ENCODE measurements at regions not wholly inside any gene's neighbourhood (a gene's known extent, or its start where the extent isn't known, plus 50 kb on each side); places are given as distances from the start of the nearest gene placed in this dataset.

DNA sequence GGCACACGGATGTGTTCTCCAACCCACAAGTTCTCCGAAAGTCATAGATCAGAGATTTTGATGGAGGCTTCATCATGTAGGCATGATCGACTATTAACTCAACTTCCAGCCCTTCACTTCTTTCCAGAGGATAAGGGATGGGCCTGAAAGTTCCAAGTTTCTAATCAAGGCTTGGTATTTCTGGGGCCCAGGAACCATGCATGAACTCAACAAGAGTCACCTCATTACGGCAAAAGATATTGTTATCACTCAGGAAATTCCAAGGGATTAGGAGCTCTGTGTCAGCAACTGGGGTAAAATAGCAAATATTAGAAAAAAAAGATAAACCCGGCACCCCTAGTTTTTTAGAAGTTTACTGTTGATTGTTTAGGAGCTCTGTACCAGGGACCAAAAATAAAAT, 240.1 kb upstream of the PPP1R2C start:
- DNase-seq = no peak

GRCh38 chrX:43019021-43019420, 241.1 kb upstream of the PPP1R2C start:
- no peak for DNase-seq

GRCh38 chrX:43025806-43026315, 247.9 kb upstream of the PPP1R2C start:
- no peak for DNase-seq

GRCh38 chrX:43064096-43064495, 286.1 kb upstream of the PPP1R2C start:
- no peak for DNase-seq

DNA sequence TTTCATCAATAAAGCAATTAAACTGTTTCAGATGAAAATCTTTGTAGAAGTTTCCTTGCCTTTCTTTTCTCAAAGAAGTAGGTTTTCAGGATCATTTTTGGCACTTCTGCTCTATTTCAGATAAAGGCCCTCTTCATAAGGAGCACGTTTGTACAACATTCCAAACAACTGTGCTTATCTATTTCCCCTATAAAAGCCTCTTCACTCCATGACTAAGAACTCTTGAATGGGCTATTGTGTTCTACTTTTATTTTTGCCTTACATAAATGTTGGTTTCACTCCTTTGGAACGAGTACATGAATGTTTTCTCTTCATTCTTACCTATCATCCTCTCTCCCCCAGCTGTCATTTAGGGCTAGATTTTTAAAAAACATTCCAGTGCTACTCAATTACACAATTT, 288.0 kb upstream of the PPP1R2C start:
- DNase-seq = no peak

DNA sequence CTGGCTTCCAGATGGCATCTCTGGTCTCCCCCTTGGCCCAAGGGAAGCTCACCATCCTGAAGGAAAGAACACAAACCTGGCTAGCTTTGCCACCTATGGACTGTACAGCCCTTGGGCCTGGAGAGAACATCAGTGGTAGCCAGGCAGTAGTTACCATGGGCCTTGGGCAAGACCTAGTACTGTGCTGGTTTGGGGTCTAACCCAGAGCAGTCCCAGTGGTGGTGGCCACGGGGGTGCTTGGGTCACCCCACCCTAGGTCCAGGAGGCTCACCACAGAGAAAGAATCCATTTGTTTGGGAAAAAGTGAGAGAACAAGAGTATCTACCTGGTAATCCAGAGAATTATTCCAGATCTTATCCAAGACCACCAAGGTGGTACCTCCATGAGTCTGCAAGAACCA, 290.7 kb upstream of the PPP1R2C start:
- no peak for DNase-seq

DNA sequence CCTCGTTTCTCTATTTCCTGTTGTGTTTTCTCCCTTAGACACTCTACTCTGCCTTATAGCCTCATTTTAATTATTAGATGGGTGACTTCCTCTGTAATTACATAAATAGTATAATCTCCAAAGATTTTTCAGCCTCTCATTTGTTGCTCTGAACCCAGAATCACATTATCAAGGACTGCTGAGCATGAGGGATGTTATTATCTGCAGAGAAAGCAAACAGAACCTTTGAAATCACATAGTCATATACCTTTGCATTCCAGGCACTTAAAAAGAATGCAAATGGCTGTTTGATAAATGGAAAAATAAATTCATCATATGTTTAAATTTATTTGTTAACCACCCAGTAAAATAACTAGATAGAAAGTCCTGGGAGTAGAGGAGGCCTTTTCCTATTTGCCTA, 305.1 kb upstream of the PPP1R2C start:
- no peak for DNase-seq

DNA sequence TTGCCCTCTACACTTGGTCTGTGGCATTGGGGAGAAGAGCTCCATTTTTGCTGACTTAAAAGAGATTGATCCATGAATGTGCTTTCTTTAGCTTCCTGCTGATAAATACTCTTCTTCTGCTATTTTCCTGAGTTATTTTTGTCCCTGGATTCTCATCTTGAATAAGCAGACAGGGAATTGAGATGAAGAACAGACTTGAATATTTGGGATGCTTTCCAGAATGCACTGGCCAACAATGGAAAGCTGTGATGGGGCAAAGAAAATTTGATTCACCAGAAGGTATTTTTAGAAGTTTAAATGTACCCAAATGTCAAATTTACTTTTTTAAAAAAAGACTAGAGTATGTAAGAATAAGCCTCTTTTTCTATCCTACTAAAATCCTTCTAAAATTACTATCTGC, 309.9 kb upstream of the PPP1R2C start:
- no peak for DNase-seq

GRCh38 chrX:43096830-43097229, 318.9 kb upstream of the PPP1R2C start:
- DNase-seq = no peak

GRCh38 chrX:43106009-43106408, 328.0 kb upstream of the PPP1R2C start:
- DNase-seq = no peak

DNA sequence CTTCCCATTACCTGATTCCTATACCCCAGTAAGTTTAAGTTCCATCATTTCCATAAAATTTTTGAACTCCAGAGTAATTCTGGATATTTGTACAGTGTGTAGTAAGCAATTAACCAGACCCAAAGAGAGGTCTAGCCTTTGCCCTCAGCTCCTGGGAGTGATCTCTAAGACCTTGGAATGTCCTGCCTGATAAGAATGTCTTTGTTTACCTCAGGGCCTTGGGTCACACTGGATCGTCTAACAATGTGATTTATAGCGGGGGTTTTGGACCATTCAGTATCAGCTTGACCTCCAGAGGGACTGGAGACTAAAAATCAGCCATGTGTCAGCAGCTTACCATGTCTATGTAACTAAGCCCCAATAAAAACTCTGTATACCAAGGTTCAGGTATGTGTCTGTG, 330.9 kb upstream of the PPP1R2C start:
- DNase-seq = no peak

GRCh38 chrX:43121637-43122036, 343.7 kb upstream of the PPP1R2C start:
- no peak for DNase-seq

DNA sequence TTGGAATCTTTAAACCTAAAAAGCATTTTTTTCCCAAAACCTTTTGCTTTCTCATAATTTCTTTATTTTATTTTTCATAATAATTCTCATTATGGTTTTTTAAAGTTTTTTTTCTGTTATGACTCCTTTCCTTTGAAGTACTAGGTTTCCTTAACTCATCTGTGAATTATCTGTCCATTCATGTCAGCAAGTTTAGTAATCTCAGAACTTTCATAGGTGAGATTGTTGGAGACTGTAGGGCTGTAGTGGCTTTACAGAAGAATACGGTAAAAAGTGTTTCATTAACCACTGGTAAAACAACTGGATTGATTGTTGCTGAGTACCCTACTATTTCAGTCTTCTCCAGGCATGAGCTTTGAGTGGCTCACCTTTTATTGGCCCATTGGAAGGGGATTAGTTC, 361.7 kb upstream of the PPP1R2C start:
- DNase-seq = no peak

- no peak for DNase-seq
These were observed 362.6 kb upstream of the PPP1R2C start for GRCh38 chrX:43140582-43140981.

GRCh38 chrX:43141885-43142284, 363.9 kb upstream of the PPP1R2C start:
- DNase-seq = no peak

DNA sequence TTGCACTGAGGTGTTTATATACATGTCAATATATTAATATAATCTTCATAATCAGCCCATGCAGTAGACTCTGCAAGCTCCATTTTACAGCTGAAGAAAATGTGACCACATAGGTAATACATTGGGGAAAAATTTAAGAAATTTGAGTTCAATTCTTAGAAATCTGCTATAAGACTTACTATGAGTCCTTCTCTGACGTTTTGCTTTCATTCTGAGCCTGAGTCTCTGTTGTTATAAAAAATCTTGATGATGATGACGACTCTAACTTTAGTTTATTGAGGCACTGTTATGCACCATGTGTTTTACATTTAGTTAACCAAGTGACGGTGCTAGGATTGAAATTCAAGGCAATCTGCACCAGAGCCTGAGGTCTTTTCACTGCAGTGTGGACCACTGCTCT, 370.3 kb upstream of the PPP1R2C start:
- no peak for DNase-seq

DNA sequence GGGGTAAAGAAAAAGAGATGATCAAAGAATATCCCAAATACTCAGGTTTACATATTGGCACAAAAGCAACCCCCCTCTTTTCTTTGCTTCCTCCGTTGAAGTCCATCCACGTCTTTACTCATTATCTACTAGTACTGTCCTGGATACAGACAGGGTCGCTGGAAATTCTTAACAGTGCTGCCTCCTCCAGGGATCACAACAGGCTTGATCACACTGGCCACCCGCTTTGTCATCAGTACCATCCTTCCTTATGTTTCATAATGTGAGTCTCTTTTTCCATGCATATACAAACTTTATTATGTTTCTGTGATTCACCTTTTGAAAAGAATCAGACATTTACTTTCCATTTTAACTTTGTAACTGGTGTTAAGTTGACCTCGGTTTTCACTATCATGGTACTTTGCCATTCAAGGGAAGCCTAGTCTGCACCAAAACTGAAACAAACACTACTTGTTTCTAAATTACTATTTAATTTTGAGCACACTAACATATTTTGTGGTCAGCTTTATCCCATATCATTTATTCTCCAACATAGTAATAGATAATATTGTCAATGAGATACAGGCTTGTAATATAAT, 387.5 kb upstream of the PPP1R2C start:
- DNase-seq = no peak

DNA sequence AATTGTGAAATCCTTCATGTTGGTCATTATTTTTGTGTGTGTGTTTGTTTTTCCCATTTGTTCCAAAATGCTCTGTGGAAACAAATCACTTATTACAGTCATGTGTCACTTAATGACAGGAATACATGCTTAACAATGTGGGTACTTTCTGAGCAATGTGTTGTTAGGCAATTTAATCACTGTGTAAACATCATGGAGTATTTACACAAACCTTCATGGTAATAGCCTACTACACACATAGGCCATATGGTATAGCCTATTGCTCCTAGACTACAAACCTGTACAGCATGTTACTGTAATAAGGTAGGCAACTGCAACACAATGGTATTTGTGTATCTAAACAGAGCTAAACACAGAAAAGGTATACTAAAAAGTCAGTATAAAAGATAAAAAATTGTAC, 388.9 kb upstream of the PPP1R2C start:
- no peak for DNase-seq

DNA sequence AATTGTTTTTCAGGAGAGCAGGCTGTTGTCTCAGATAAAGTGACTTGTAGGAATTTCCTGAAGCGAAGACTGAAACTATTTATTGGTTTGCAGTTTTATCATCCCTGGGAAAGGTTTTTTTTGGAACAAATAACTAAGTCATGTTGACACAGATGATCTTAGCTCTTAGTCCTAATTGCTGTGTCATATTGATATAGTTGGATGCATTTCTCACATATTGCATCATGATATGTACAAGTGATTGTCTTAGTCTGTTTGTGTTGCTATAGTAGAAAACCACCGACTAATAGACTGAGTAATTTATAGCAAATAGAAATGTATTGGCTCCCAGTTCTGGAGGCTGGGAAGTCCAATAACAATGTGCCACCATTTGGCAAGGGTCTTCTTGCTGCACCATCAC, 397.5 kb upstream of the PPP1R2C start:
- DNase-seq = no peak

DNA sequence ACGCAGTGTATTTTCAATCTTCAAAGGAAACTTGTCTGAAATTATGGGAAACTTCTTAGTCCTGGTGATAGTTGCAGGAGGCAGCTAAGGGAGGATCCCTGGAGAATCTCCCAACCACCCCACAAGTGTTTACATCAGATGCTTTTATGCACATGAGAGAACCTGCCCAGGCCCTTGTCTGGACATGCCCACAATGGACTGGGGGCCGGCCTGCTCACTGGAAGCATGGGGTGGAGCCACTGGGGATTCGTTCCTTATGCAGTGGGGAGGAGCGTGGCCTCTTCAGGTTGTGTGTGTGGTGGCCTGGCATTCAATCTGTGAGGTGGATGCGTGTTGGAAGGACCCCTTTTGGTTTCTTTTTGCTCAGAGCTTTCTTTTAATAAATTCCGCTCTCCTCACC, 398.7 kb upstream of the PPP1R2C start:
- DNase-seq = no peak

- no peak for DNase-seq
These were observed 410.3 kb upstream of the PPP1R2C start for GRCh38 chrX:43188296-43188695.

- DNase-seq = no peak
These were observed 433.6 kb upstream of the PPP1R2C start for GRCh38 chrX:43211570-43211969.

DNA sequence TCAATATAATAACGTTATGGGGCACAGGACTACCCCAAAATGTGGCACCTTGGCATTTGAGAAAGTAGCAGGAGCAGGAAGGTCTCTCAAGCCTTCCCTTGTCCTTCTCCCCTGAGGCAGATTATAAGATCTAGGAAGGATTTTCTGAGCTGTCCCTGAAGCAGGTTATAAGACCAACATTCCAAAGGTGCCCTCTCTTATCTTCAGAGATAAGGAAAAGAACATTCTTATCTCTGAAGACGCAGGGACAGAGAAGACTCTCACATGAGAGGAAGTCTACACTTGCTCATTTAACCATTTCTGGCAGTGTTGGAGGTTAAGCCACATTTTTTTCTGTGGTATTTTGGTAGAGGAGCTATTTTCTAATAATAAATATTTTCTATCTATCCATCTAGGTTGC, 437.9 kb upstream of the MAOA start:
- no peak for DNase-seq

DNA sequence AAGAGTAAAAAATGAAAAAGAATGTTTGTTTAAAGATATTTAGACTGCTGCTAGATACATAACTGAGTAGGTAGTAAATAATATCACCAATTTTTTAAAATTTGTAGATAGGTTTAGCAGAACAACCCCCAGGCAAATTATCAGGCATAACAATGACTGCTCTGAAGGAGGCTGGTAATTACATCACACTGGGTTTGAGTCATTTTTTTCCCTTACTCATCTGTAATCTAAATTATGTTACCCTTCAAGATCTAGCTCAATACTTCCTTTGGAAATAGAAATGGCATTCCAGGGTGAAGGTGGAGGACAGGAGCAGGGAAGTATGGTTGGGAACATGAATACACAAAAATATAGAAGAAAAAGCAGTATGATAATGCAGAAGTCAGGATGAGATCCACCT, 431.6 kb upstream of the MAOA start:
- DNase-seq = no peak

- DNase-seq = no peak
These were observed 430.3 kb upstream of the MAOA start for GRCh38 chrX:43225626-43226328.

Data from SW 1271 (cell line).